Endothelial cell of umbilical vein (primary cell): ENCODE measurements at regions not wholly inside any gene's neighbourhood (a gene's known extent, or its start where the extent isn't known, plus 50 kb on each side); places are given as distances from the start of the nearest gene placed in this dataset.

Source experiments
- BruUV-seq: library from RNA; stranded (reverse); fragments of 400-500 nt; replicated peaks from 2 replicates; lab custom pipeline; 2021; lab: Mats Ljungman, UMichigan
- CTCF ChIA-PET: fragments of 300-600, 350-600 bp; sonication (Branson Sonifier 250); formaldehyde crosslinking; loops from one replicate; lab custom pipeline; 2021; ENCODE audit warnings: antibody characterized with exemption, inconsistent platforms; lab: Charles Lee
- POLR2A ChIA-PET: fragments of 300-600, 350-600 bp; sonication (Branson Sonifier 250); formaldehyde crosslinking; loops from one replicate; lab custom pipeline; 2021; ENCODE audit warnings: antibody characterized with exemption, inconsistent platforms; lab: Charles Lee
- DNase-seq: peaks from one replicate; pipeline ENCODE4 v3.0.0-alpha.2; 2011; ENCODE audit warnings: low read depth, low spot score
- FAIRE-seq: peaks from 2 replicates; lab custom pipeline; 2011; peaks lifted over from hg19 to GRCh38; lab: Jason Lieb, UNC
- H2AFZ ChIP-seq: 2 replicates; pipeline ENCODE4 v1.6.0; 2012; ENCODE audit warnings: low read depth, low read length, control low read depth, inconsistent platforms
- H3K27ac ChIP-seq: 2 replicates; pipeline ENCODE4 v1.5.1; 2011; ENCODE audit warnings: low read depth, mild to moderate bottlenecking, control low read depth, low read length, moderate library complexity; ENCODE audit not compliant: insufficient read depth
- H3K27me3 ChIP-seq, 2 experiments: 2 replicates each; pipeline versions ENCODE4 v1.6.0 to v1.6.1; 2011; ENCODE audit warnings: low read length in 2 of 2, mixed read lengths in 1 of 2; ENCODE audit not compliant: control insufficient read depth in 2 of 2, insufficient read depth in 2 of 2
- H3K36me3 ChIP-seq, 2 experiments: 2 replicates in 1 of 2; 3 replicates in 1 of 2; pipeline ENCODE4 v1.5.1; 2011; ENCODE audit warnings: low read length in 2 of 2, mild to moderate bottlenecking in 1 of 2, moderate library complexity in 1 of 2; ENCODE audit not compliant: control insufficient read depth in 2 of 2, insufficient read depth in 2 of 2; ENCODE audit errors: extremely low read depth in 1 of 2
- H3K4me1 ChIP-seq: 3 replicates; pipeline ENCODE4 v1.5.1; 2011; ENCODE audit warnings: mild to moderate bottlenecking, low read length; ENCODE audit not compliant: control insufficient read depth, insufficient read depth; ENCODE audit errors: extremely low read depth
- H3K4me2 ChIP-seq: 2 replicates; pipeline ENCODE4 v1.6.1; 2011; ENCODE audit warnings: low read length, control low read depth, mixed read lengths; ENCODE audit not compliant: insufficient read depth
- H3K4me3 ChIP-seq, 3 experiments: fragments of 200-600 bp in 1 of 3; sonication (generic), shearing (Covaris generic) in 1 of 3; replicated peaks in 1 of 3; 2 replicates each; pipeline ENCODE4 v1.5.1; 2011 to 2016; ENCODE audit warnings: control low read depth in 3 of 3, low read length in 3 of 3, mild to moderate bottlenecking in 2 of 3, inconsistent platforms in 1 of 3, low read depth in 1 of 3, moderate library complexity in 1 of 3; ENCODE audit not compliant: insufficient read depth in 1 of 3
- H3K79me2 ChIP-seq: 2 replicates; pipeline ENCODE4 v1.6.0; 2012; ENCODE audit warnings: low read length, inconsistent platforms; ENCODE audit not compliant: control insufficient read depth, insufficient read depth
- H3K9ac ChIP-seq: replicated peaks from 2 replicates; pipeline ENCODE3; 2011; ENCODE audit warnings: low read length, control low read depth; ENCODE audit not compliant: insufficient read depth; ENCODE audit errors: extremely low read depth
- H3K9me1 ChIP-seq: replicated peaks from 3 replicates; pipeline ENCODE4 v1.6.0; 2011; ENCODE audit warnings: mild to moderate bottlenecking, low read length; ENCODE audit not compliant: control insufficient read depth, insufficient read depth; ENCODE audit errors: extremely low read depth
- H3K9me3 ChIP-seq: replicated peaks from 2 replicates; pipeline ENCODE4 v1.5.1; 2012; ENCODE audit warnings: low read length, inconsistent platforms; ENCODE audit not compliant: control insufficient read depth, insufficient read depth
- H4K20me1 ChIP-seq: replicated peaks from 2 replicates; pipeline ENCODE3; 2011; ENCODE audit warnings: mild to moderate bottlenecking, low read length; ENCODE audit not compliant: control insufficient read depth, insufficient read depth; ENCODE audit errors: extremely low read depth
- EZH2 ChIP-seq: IDR thresholded peaks from 2 replicates; pipeline ENCODE4 v1.6.1; 2012; ENCODE audit warnings: borderline replicate concordance, low read depth, mild to moderate bottlenecking, moderate library complexity, low read length, inconsistent platforms; ENCODE audit not compliant: severe bottlenecking
- FOS ChIP-seq: IDR thresholded peaks from 2 replicates; pipeline ENCODE4 v1.6.1; 2011; ENCODE audit warnings: mild to moderate bottlenecking, low read length, moderate library complexity, borderline replicate concordance; ENCODE audit not compliant: insufficient read depth
- GATA2 ChIP-seq: IDR thresholded peaks from 2 replicates; pipeline ENCODE4 v1.7.0; 2011; ENCODE audit warnings: low read depth, mild to moderate bottlenecking, moderate library complexity, mixed read lengths, low read length; ENCODE audit not compliant: insufficient read length, insufficient read depth
- JUN ChIP-seq: IDR thresholded peaks from 2 replicates; pipeline ENCODE4 v1.6.1; 2011; ENCODE audit warnings: borderline replicate concordance, low read depth; ENCODE audit not compliant: insufficient read length, insufficient read depth
- MAX ChIP-seq: IDR thresholded peaks from 2 replicates; pipeline ENCODE4 v1.6.1; 2011; ENCODE audit not compliant: insufficient read depth, insufficient read length
- MYC ChIP-seq: IDR thresholded peaks from one replicate; pipeline ENCODE4 v1.6.1; 2011; ENCODE audit warnings: mild to moderate bottlenecking, low read depth, low read length
- POLR2A ChIP-seq: IDR thresholded peaks from 2 replicates; pipeline ENCODE4 v1.6.1; 2012; ENCODE audit warnings: low read depth, mild to moderate bottlenecking, control low read depth, low read length
- POLR2AphosphoS5 ChIP-seq: IDR thresholded peaks from 2 replicates; pipeline ENCODE4 v1.6.1; 2012; ENCODE audit warnings: low read depth, mild to moderate bottlenecking, control low read depth, low read length, moderate library complexity; ENCODE audit not compliant: insufficient read depth
- dilution Hi-C: fragments of 300-500 bp; cut with MboI; formaldehyde crosslinking; loops from one replicate; pipeline ENCODE4 v1.15.0; 2019; ENCODE audit warnings: low sequenced_read_pairs; ENCODE audit not compliant: extremely low pct_ligation_motif_present
- intact Hi-C: fragments of 100-400 bp; cut with micrococcal nuclease; formaldehyde crosslinking; loops from one replicate; pipeline ENCODE4 v1.10.0; 2022
- TF ChIP-seq, protein P1 (sequence below), 2 donors: IDR thresholded peaks; 1 replicate in 1 of 2; 2 replicates in 1 of 2; pipeline ENCODE4 v1.5.1; 2011; ENCODE audit warnings: low read length in 2 of 2, mild to moderate bottlenecking in 2 of 2, moderate library complexity in 2 of 2, control low read depth in 1 of 2, inconsistent platforms in 1 of 2, low read depth in 1 of 2; ENCODE audit not compliant: insufficient read depth in 1 of 2; ENCODE audit errors: extremely low read depth in 1 of 2

DNA sequence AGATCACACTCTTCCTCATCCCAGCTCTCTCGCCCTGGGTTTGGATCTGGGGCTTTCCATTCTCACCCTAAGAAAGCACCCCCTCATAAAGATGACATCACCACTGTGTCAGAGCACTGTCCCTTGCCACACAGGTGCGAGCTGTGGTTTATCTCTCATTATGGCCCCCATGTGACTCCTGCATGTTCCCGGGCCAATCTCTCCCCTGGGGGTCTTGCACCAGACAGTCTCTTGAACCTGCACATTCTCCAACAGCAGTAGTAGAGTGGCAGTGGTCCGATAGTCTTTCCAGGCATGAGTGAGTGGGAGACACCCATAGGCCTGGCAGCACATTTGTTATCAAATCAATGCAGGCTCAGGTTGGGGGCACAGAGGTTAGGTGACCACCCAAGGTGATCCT lies 130.5 kb downstream of the HRH4 start:
- Histone ChIP-seq H3K4me3 (no peak overlapping the region), H3K4me2 (no peak overlapping the region), H3K27ac (no peak overlapping the region), H3K9me1 (no peaks in the 10 kb centered on the region), H3K36me3 (no peaks in the 10 kb centered on the region), H3K27me3 (peaks cover 10 to 13% of the 10 kb centered on the region in 2 experiments), H3K9ac (no peak overlapping the region), H3K79me2 (no peaks in the 10 kb centered on the region), H3K4me1 (no peaks in the 10 kb centered on the region), H2AFZ (no peak overlapping the region), H4K20me1 (no peaks in the 10 kb centered on the region), H3K9me3 (no peaks in the 10 kb centered on the region)
- dilution Hi-C loops (no loop called here), intact Hi-C loops (no loop called here)
- no TSS peak for BruUV-seq
- ChIA-PET CTCF (interaction anchor here (1.1 kb wide), 1 partner anchor 9 kb away, joined by 3 read pairs; no protein-coding TSS in a partner anchor), POLR2A (no interaction called here)
- DNase-seq (no peak), FAIRE-seq (no peak)
- TF ChIP-seq POLR2A (no peak), GATA2 (no peak), POLR2AphosphoS5 (no peak), FOS (no peak), EZH2 (no peak), JUN (no peak), MAX (no peak), MYC (no peak)
- TF ChIP-seq, protein P1, sequence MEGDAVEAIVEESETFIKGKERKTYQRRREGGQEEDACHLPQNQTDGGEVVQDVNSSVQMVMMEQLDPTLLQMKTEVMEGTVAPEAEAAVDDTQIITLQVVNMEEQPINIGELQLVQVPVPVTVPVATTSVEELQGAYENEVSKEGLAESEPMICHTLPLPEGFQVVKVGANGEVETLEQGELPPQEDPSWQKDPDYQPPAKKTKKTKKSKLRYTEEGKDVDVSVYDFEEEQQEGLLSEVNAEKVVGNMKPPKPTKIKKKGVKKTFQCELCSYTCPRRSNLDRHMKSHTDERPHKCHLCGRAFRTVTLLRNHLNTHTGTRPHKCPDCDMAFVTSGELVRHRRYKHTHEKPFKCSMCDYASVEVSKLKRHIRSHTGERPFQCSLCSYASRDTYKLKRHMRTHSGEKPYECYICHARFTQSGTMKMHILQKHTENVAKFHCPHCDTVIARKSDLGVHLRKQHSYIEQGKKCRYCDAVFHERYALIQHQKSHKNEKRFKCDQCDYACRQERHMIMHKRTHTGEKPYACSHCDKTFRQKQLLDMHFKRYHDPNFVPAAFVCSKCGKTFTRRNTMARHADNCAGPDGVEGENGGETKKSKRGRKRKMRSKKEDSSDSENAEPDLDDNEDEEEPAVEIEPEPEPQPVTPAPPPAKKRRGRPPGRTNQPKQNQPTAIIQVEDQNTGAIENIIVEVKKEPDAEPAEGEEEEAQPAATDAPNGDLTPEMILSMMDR (IDR thresholded peaks at IDR 0.05; ENCODE audit: extremely low read depth in 1 of 2, insufficient read depth in 1 of 2, low read depth in 1 of 2, low read length in 2 of 2), result no peak
